ENCODE measurements at regions not wholly inside any gene's neighbourhood (a gene's known extent, or its start where the extent isn't known, plus 50 kb on each side); places are given as distances from the start of the nearest gene placed in this dataset.

GRCh38 chr11:80307676-80308075 lies 866.8 kb upstream of the TENM4 start:
- Histone ChIP-seq H3K27me3 (ENCODE audit: insufficient read depth, poor library complexity, severe bottlenecking) (no peaks in the 10 kb centered on the region), H3K27ac (replicated peaks) (no peak overlapping the region), H3K4me3 (replicated peaks; ENCODE audit: insufficient read depth, low read length) (no peak overlapping the region)
- DNase-seq (ENCODE audit: low read depth in 1 of 2, low spot score in 1 of 2), result no peak
- TF ChIP-seq GABPA (IDR thresholded peaks at IDR 0.05; ENCODE audit: low read depth) (no peak), SPI1 (IDR thresholded peaks at IDR 0.05; ENCODE audit: borderline replicate concordance, low read depth) (no peak), CTCF (IDR thresholded peaks at IDR 0.05; ENCODE audit: insufficient read depth, low read length) (no peak), REST (IDR thresholded peaks at IDR 0.05; ENCODE audit: insufficient replicate concordance, low read depth) (no peak), POLR2AphosphoS5 (IDR thresholded peaks at IDR 0.05; ENCODE audit: low read depth) (no peak)

GRCh38 chr11:80297858-80298632 lies 857.2 kb upstream of the TENM4 start:
- Histone ChIP-seq H3K27ac (replicated peaks) (no peak overlapping the region), H3K4me3 (replicated peaks; ENCODE audit: insufficient read depth, low read length) (no peak overlapping the region), H3K27me3 (ENCODE audit: insufficient read depth, poor library complexity, severe bottlenecking) (no peaks in the 10 kb centered on the region)
- DNase-seq (ENCODE audit: low read depth in 1 of 2, low spot score in 1 of 2), result no peak
- TF ChIP-seq REST (IDR thresholded peaks at IDR 0.05; ENCODE audit: insufficient replicate concordance, low read depth), result no peak
- TF ChIP-seq POLR2AphosphoS5 (IDR thresholded peaks at IDR 0.05; ENCODE audit: low read depth), result no peak
- no peak for TF ChIP-seq CTCF (IDR thresholded peaks at IDR 0.05; ENCODE audit: insufficient read depth, low read length)
- TF ChIP-seq SPI1 (IDR thresholded peaks at IDR 0.05; ENCODE audit: borderline replicate concordance, low read depth), result no peak
- TF ChIP-seq GABPA (IDR thresholded peaks at IDR 0.05; ENCODE audit: low read depth), result no peak

GRCh38 chr11:80293293-80293692 lies 852.5 kb upstream of the TENM4 start:
- DNase-seq (ENCODE audit: low read depth in 1 of 2, low spot score in 1 of 2), result no peak
- Histone ChIP-seq H3K27ac (replicated peaks) (no peak overlapping the region), H3K27me3 (ENCODE audit: insufficient read depth, poor library complexity, severe bottlenecking) (no peaks in the 10 kb centered on the region), H3K4me3 (replicated peaks; ENCODE audit: insufficient read depth, low read length) (no peak overlapping the region)
- no peak for TF ChIP-seq GABPA (IDR thresholded peaks at IDR 0.05; ENCODE audit: low read depth)
- no peak for TF ChIP-seq REST (IDR thresholded peaks at IDR 0.05; ENCODE audit: insufficient replicate concordance, low read depth)
- no peak for TF ChIP-seq POLR2AphosphoS5 (IDR thresholded peaks at IDR 0.05; ENCODE audit: low read depth)
- no peak for TF ChIP-seq SPI1 (IDR thresholded peaks at IDR 0.05; ENCODE audit: borderline replicate concordance, low read depth)
- TF ChIP-seq CTCF (IDR thresholded peaks at IDR 0.05; ENCODE audit: insufficient read depth, low read length), result no peak

All from HL-60 (cell line).